Liver (tissue), 3 donors: ENCODE measurements at regions not wholly inside any gene's neighbourhood (a gene's known extent, or its start where the extent isn't known, plus 50 kb on each side); places are given as distances from the start of the nearest gene placed in this dataset.

ENCODE experiments used
- ATF3 ChIP-seq: IDR thresholded peaks from 2 replicates; pipeline ENCODE4 v1.6.1; 2016; ENCODE audit warnings: antibody characterized with exemption
- CTCF ChIP-seq: fragments of 150-350 bp; IDR thresholded peaks from 2 replicates; pipeline ENCODE4 v1.5.1; 2017; ENCODE audit warnings: improper control_type of control experiment, low read depth, low read length; ENCODE audit not compliant: missing input control
- GABPA ChIP-seq, 2 donors: IDR thresholded peaks in 1 of 2; conservative IDR thresholded peaks in 1 of 2; 2 replicates each; pipeline ENCODE4 v1.6.1; 2016; ENCODE audit warnings: antibody characterized with exemption in 2 of 2, mild to moderate bottlenecking in 1 of 2, moderate library complexity in 1 of 2
- HNF4G ChIP-seq: IDR thresholded peaks from 2 replicates; pipeline ENCODE4 v1.6.1; 2016; ENCODE audit warnings: antibody characterized with exemption
- JUND ChIP-seq, 2 donors: IDR thresholded peaks; 2 replicates each; pipeline ENCODE4 v1.6.1; 2016; ENCODE audit warnings: antibody characterized with exemption in 2 of 2
- MAX ChIP-seq: IDR thresholded peaks from 2 replicates; pipeline ENCODE4 v1.6.1; 2016; ENCODE audit warnings: antibody characterized with exemption
- NR2F2 ChIP-seq: IDR thresholded peaks from 2 replicates; pipeline ENCODE4 v1.6.1; 2016; ENCODE audit warnings: antibody characterized with exemption
- RAD21 ChIP-seq, 2 donors: IDR thresholded peaks; 2 replicates each; pipeline ENCODE4 v1.6.1; 2016; ENCODE audit warnings: antibody characterized with exemption in 2 of 2, mild to moderate bottlenecking in 2 of 2
- REST ChIP-seq: IDR thresholded peaks from 2 replicates; pipeline ENCODE4 v1.6.1; 2016; ENCODE audit warnings: antibody characterized with exemption, mild to moderate bottlenecking
- TAF1 ChIP-seq: conservative IDR thresholded peaks from 2 replicates; pipeline ENCODE4 v1.6.1; 2016; ENCODE audit warnings: antibody characterized with exemption, mild to moderate bottlenecking
- YY1 ChIP-seq: IDR thresholded peaks from 2 replicates; pipeline ENCODE4 v1.6.1; 2016; ENCODE audit warnings: antibody characterized with exemption, mild to moderate bottlenecking
- ZBTB33 ChIP-seq: IDR thresholded peaks from 2 replicates; pipeline ENCODE4 v1.6.1; 2016; ENCODE audit warnings: antibody characterized with exemption
- donor health status: healthy.
- donor health status: healthy.

- TF ChIP-seq TAF1 (no peak), CTCF (no peak), ATF3 (no peak), MAX (no peak), JUND (IDR thresholded peaks at IDR 0.05) (no peak), HNF4G (no peak), ZBTB33 (no peak), YY1 (no peak), REST (no peak), NR2F2 (no peak), GABPA (IDR thresholded peaks at IDR 0.05 in 1 of 2, conservative IDR thresholded peaks at IDR 0.05 in 1 of 2) (no peak), RAD21 (IDR thresholded peaks at IDR 0.05) (no peak)
Observed at GRCh38 chr5:44747396-44747795, 61.4 kb upstream of the MRPS30 start.
